ENCODE measurements at regions not wholly inside any gene's neighbourhood (a gene's known extent, or its start where the extent isn't known, plus 50 kb on each side); places are given as distances from the start of the nearest gene placed in this dataset.

- no peak for TF ChIP-seq CTCF (IDR thresholded peaks at IDR 0.05; ENCODE audit: low read depth, low read length, missing control alignments)
- Histone ChIP-seq H3K27me3 (replicated peaks) (no peaks in the 10 kb centered on the region), H3K36me3 (replicated peaks) (no peaks in the 10 kb centered on the region), H3K27ac (no peak overlapping the region), H3K4me3 (ENCODE audit: low read depth, low read length) (no peak overlapping the region)
- peak; percentile 2 for DNase-seq
- in situ Hi-C loops (cut with HindIII; ENCODE audit: low pct_ligation_motif_present, low sequenced_read_pairs): no loop called here
Measured at GRCh38 chr10:2837674-2838073, 229.7 kb upstream of the PFKP start.

- Histone ChIP-seq H3K27me3 (replicated peaks) (no peaks in the 10 kb centered on the region), H3K27ac (no peak overlapping the region), H3K36me3 (replicated peaks) (no peaks in the 10 kb centered on the region), H3K4me3 (ENCODE audit: low read depth, low read length) (no peak overlapping the region)
- in situ Hi-C loops (cut with HindIII; ENCODE audit: low pct_ligation_motif_present, low sequenced_read_pairs): no loop called here
- no peak for DNase-seq
- TF ChIP-seq CTCF (IDR thresholded peaks at IDR 0.05; ENCODE audit: low read depth, low read length, missing control alignments): no peak
Measured at GRCh38 chr10:2836921-2837662, 230.3 kb upstream of the PFKP start.

- H3K4me3 ChIP-seq (ENCODE audit: low read depth, low read length): no peak overlapping the region
- no peaks in the 10 kb centered on the region for H3K36me3 ChIP-seq (replicated peaks)
- H3K27me3 ChIP-seq (replicated peaks): no peaks in the 10 kb centered on the region
- in situ Hi-C loops (cut with HindIII; ENCODE audit: low pct_ligation_motif_present, low sequenced_read_pairs): no loop called here
- no peak overlapping the region for H3K27ac ChIP-seq
- DNase-seq: no peak
- no peak for TF ChIP-seq CTCF (IDR thresholded peaks at IDR 0.05; ENCODE audit: low read depth, low read length, missing control alignments)
Measured at GRCh38 chr10:2834214-2834613, 233.1 kb upstream of the PFKP start.

- in situ Hi-C loops (cut with HindIII; ENCODE audit: low pct_ligation_motif_present, low sequenced_read_pairs): no loop called here
- no peak overlapping the region for H3K4me3 ChIP-seq (ENCODE audit: low read depth, low read length)
- H3K27me3 ChIP-seq (replicated peaks): no peaks in the 10 kb centered on the region
- DNase-seq: no peak
- no peaks in the 10 kb centered on the region for H3K36me3 ChIP-seq (replicated peaks)
- no peak overlapping the region for H3K27ac ChIP-seq
- no peak for TF ChIP-seq CTCF (IDR thresholded peaks at IDR 0.05; ENCODE audit: low read depth, low read length, missing control alignments)
Measured at GRCh38 chr10:2831509-2831908, 235.8 kb upstream of the PFKP start.

- TF ChIP-seq CTCF (IDR thresholded peaks at IDR 0.05; ENCODE audit: low read depth, low read length, missing control alignments): no peak
Measured at GRCh38 chr10:2828741-2829140, 238.6 kb upstream of the PFKP start.

GRCh38 chr10:2826675-2827074, 240.7 kb upstream of the PFKP start:
- no peak for TF ChIP-seq CTCF (IDR thresholded peaks at IDR 0.05; ENCODE audit: low read depth, low read length, missing control alignments)
- no peak overlapping the region for H3K27ac ChIP-seq
- no peak overlapping the region for H3K4me3 ChIP-seq (ENCODE audit: low read depth, low read length)
- in situ Hi-C loops (cut with HindIII; ENCODE audit: low pct_ligation_motif_present, low sequenced_read_pairs): no loop called here
- H3K36me3 ChIP-seq (replicated peaks): no peaks in the 10 kb centered on the region
- H3K27me3 ChIP-seq (replicated peaks): no peaks in the 10 kb centered on the region
- DNase-seq: no peak

More at GRCh38 chr10:2828741-2829140, 238.6 kb upstream of the PFKP start:
- Histone ChIP-seq H3K36me3 (replicated peaks) (no peaks in the 10 kb centered on the region), H3K27me3 (replicated peaks) (no peaks in the 10 kb centered on the region), H3K4me3 (ENCODE audit: low read depth, low read length) (no peak overlapping the region), H3K27ac (no peak overlapping the region)
- in situ Hi-C loops (cut with HindIII; ENCODE audit: low pct_ligation_motif_present, low sequenced_read_pairs): no loop called here
- no peak for DNase-seq

Data from brain microvascular endothelial cell (primary cell).